OCI-LY3 (cell line): ENCODE measurements at regions not wholly inside any gene's neighbourhood (a gene's known extent, or its start where the extent isn't known, plus 50 kb on each side); places are given as distances from the start of the nearest gene placed in this dataset.

Experiments
- H2AFZ ChIP-seq: fragments of 200-600, 300-600 bp; shearing (Covaris generic); 2 replicates; pipeline ENCODE4 v1.6.0; 2014; ENCODE audit warnings: antibody characterized with exemption, low read depth, low read length
- H3K27ac ChIP-seq: fragments of 200-600, 300-600 bp; sonication (generic); 2 replicates; pipeline ENCODE4 v1.5.1; 2014; ENCODE audit warnings: mild to moderate bottlenecking, low read length, moderate library complexity, mixed read lengths
- H3K27me3 ChIP-seq: fragments of 200-600, 300-600 bp; sonication (generic); 2 replicates; pipeline ENCODE4 v1.6.1; 2014; ENCODE audit warnings: low read depth, low read length, mixed read lengths
- H3K36me3 ChIP-seq: fragments of 200-600, 300-600 bp; sonication (generic); replicated peaks from 2 replicates; pipeline ENCODE3; 2014; ENCODE audit warnings: low read depth, low read length, mixed read lengths
- H3K4me1 ChIP-seq: fragments of 300-600, 200-600 bp; sonication (generic); 2 replicates; pipeline ENCODE4 v1.6.1; 2014; ENCODE audit warnings: low read length, mixed read lengths
- H3K4me2 ChIP-seq: fragments of 200-600, 300-600 bp; sonication (generic); 2 replicates; pipeline ENCODE4 v1.6.1; 2014; ENCODE audit warnings: low read length, mixed read lengths
- H3K4me3 ChIP-seq: fragments of 300-600, 200-600 bp; sonication (generic); 2 replicates; pipeline ENCODE4 v1.5.1; 2014; ENCODE audit warnings: antibody characterized with exemption, mild to moderate bottlenecking, low read length, moderate library complexity
- H3K79me2 ChIP-seq: fragments of 300-600, 200-600 bp; shearing (Covaris generic); 2 replicates; pipeline ENCODE4 v1.6.1; 2014; ENCODE audit warnings: mild to moderate bottlenecking, low read length, mixed read lengths
- H3K9ac ChIP-seq: fragments of 300-600, 200-600 bp; shearing (Covaris generic); 2 replicates; pipeline ENCODE4 v1.6.0; 2014; ENCODE audit warnings: mild to moderate bottlenecking, low read length, moderate library complexity
- H3K9me3 ChIP-seq: fragments of 200-600, 300-600 bp; shearing (Covaris generic); 2 replicates; pipeline ENCODE4 v1.6.1; 2014; ENCODE audit warnings: low read length, mixed read lengths; ENCODE audit not compliant: insufficient read depth
- H4K20me1 ChIP-seq: fragments of 200-600, 300-600 bp; sonication (generic); 2 replicates; pipeline ENCODE4 v1.6.1; 2016; ENCODE audit warnings: low read length, mixed read lengths; ENCODE audit not compliant: insufficient read depth
- CTCF ChIP-seq: fragments of 200-600, 300-600 bp; sonication (generic); IDR thresholded peaks from 2 replicates; pipeline ENCODE4 v1.5.1; 2014; ENCODE audit warnings: antibody characterized with exemption, low read length, low read depth
- EZH2phosphoT487 ChIP-seq: fragments of 200-600 bp; shearing (Covaris generic); IDR thresholded peaks from 2 replicates; pipeline ENCODE4 v1.6.1; 2018; ENCODE audit warnings: antibody characterized with exemption, mixed run types, low read depth

GRCh38 chr4:59518005-59518823 lies 1681.9 kb upstream of the ADGRL3 start:
- Histone ChIP-seq H3K4me3 (no peak overlapping the region), H3K79me2 (no peaks in the 10 kb centered on the region), H3K9me3 (no peaks in the 10 kb centered on the region), H3K4me1 (no peaks in the 10 kb centered on the region), H3K36me3 (no peaks in the 10 kb centered on the region), H2AFZ (no peak overlapping the region), H3K4me2 (no peak overlapping the region), H3K27ac (no peak overlapping the region), H3K9ac (no peak overlapping the region), H4K20me1 (no peaks in the 10 kb centered on the region), H3K27me3 (no peaks in the 10 kb centered on the region)
- TF ChIP-seq EZH2phosphoT487: no peak
- no peak for TF ChIP-seq CTCF

- Histone ChIP-seq H3K4me3 (no peak overlapping the region), H3K79me2 (no peaks in the 10 kb centered on the region), H3K4me2 (no peak overlapping the region), H3K27me3 (no peaks in the 10 kb centered on the region), H3K27ac (no peak overlapping the region), H3K36me3 (no peaks in the 10 kb centered on the region), H2AFZ (no peak overlapping the region), H3K4me1 (no peaks in the 10 kb centered on the region), H3K9ac (no peak overlapping the region), H3K9me3 (no peaks in the 10 kb centered on the region), H4K20me1 (no peaks in the 10 kb centered on the region)
- no peak for TF ChIP-seq EZH2phosphoT487
- no peak for TF ChIP-seq CTCF
Measured at GRCh38 chr4:59525885-59526284, 1674.2 kb upstream of the ADGRL3 start.

- Histone ChIP-seq H3K4me2 (no peak overlapping the region), H3K4me3 (no peak overlapping the region), H3K79me2 (no peaks in the 10 kb centered on the region), H3K36me3 (no peaks in the 10 kb centered on the region), H3K9ac (no peak overlapping the region), H3K4me1 (peaks cover 25% of the 10 kb centered on the region), H4K20me1 (no peaks in the 10 kb centered on the region), H3K27me3 (no peaks in the 10 kb centered on the region), H3K9me3 (no peaks in the 10 kb centered on the region), H3K27ac (no peak overlapping the region), H2AFZ (no peak overlapping the region)
- TF ChIP-seq CTCF (no peak), EZH2phosphoT487 (no peak)
Measured at GRCh38 chr4:59535541-59535940, 1664.6 kb upstream of the ADGRL3 start.

- H3K79me2 ChIP-seq: no peaks in the 10 kb centered on the region
- no peak overlapping the region for H3K4me3 ChIP-seq
- no peak overlapping the region for H3K4me2 ChIP-seq
- no peaks in the 10 kb centered on the region for H4K20me1 ChIP-seq
- peaks cover 25% of the 10 kb centered on the region for H3K4me1 ChIP-seq
- no peak overlapping the region for H3K9ac ChIP-seq
- no peaks in the 10 kb centered on the region for H3K27me3 ChIP-seq
- H2AFZ ChIP-seq: peak overlapping the region; percentile 46; the same call in 1 of the 2 replicates
- no peaks in the 10 kb centered on the region for H3K9me3 ChIP-seq
- TF ChIP-seq EZH2phosphoT487: no peak
- H3K27ac ChIP-seq: no peak overlapping the region
- H3K36me3 ChIP-seq: no peaks in the 10 kb centered on the region
Measured at GRCh38 chr4:59536428-59536827, 1663.7 kb upstream of the ADGRL3 start.
